Peyer's patch (tissue), 4 donors: ENCODE measurements at regions not wholly inside any gene's neighbourhood (a gene's known extent, or its start where the extent isn't known, plus 50 kb on each side); places are given as distances from the start of the nearest gene placed in this dataset.

Experiments used
- DNase-seq, 3 donors: peaks; one replicate each; pipeline ENCODE4 v3.0.0-alpha.2; 2017 to 2019
- H3K27ac ChIP-seq, 4 donors: fragments of 200-600 bp; sonication (generic); one replicate each; pipeline ENCODE4 v1.5.1; 2016 to 2019
- H3K27me3 ChIP-seq, 2 donors: fragments of 200-600 bp; sonication (generic); one replicate each; pipeline ENCODE4 v1.5.1; 2019
- H3K36me3 ChIP-seq, 3 donors: fragments of 200-600 bp; sonication (generic); one replicate each; pipeline ENCODE4 v1.5.1; 2016 to 2019
- H3K4me1 ChIP-seq, 4 donors: fragments of 200-600 bp; sonication (generic); one replicate each; pipeline ENCODE4 v1.5.1; 2016 to 2019
- H3K4me3 ChIP-seq, 4 donors: fragments of 200-600 bp; sonication (generic); 1 replicate in 3 of 4; 2 replicates in 1 of 4; pipeline ENCODE4 v1.5.1; 2016 to 2019; ENCODE audit warnings: mild to moderate bottlenecking in 1 of 4
- H3K9me3 ChIP-seq, 4 donors: fragments of 200-600 bp; sonication (generic); one replicate each; pipeline ENCODE4 v1.5.1; 2016 to 2019; ENCODE audit warnings: mild to moderate bottlenecking in 1 of 4
- CTCF ChIP-seq, 6 experiments: fragments of 450-650 bp in 4 of 6; fragments of 200-600 bp in 2 of 6; sonication (generic) in 1 of 6; IDR thresholded peaks; one replicate each; pipeline ENCODE4 v1.5.1; 2017 to 2019; ENCODE audit warnings: antibody characterized with exemption in 6 of 6, mild to moderate bottlenecking in 3 of 6, moderate library complexity in 1 of 6
- POLR2A ChIP-seq, 2 donors: fragments of 450-650 bp; IDR thresholded peaks; one replicate each; pipeline ENCODE4 v1.5.1; 2017; ENCODE audit warnings: antibody characterized with exemption in 2 of 2, mild to moderate bottlenecking in 2 of 2, moderate library complexity in 2 of 2

GRCh38 chr10:42939237-42939636 is 137.6 kb upstream of the RET start:
- Histone ChIP-seq H3K9me3 (no peaks in the 10 kb centered on the region), H3K36me3 (no peaks in the 10 kb centered on the region), H3K4me1 (no peaks in the 10 kb centered on the region), H3K4me3 (no peak overlapping the region), H3K27ac (no peak overlapping the region), H3K27me3 (peaks cover 0 to 3% of the 10 kb centered on the region in 2 donors)
- TF ChIP-seq CTCF (IDR thresholded peaks at IDR 0.05) = no peak
- no peak for TF ChIP-seq POLR2A (IDR thresholded peaks at IDR 0.05)
- DNase-seq = no peak

GRCh38 chr10:42939685-42940366 is 137.0 kb upstream of the RET start:
- no peaks in the 10 kb centered on the region for H3K9me3 ChIP-seq
- H3K27me3 ChIP-seq = no peaks in the 10 kb centered on the region
- no peak overlapping the region for H3K4me3 ChIP-seq
- TF ChIP-seq POLR2A (IDR thresholded peaks at IDR 0.05) (no peak), CTCF (IDR thresholded peaks at IDR 0.05) (no peak)
- H3K27ac ChIP-seq = no peak overlapping the region
- no peaks in the 10 kb centered on the region for H3K4me1 ChIP-seq
- DNase-seq = no peak
- H3K36me3 ChIP-seq = no peaks in the 10 kb centered on the region

DNA sequence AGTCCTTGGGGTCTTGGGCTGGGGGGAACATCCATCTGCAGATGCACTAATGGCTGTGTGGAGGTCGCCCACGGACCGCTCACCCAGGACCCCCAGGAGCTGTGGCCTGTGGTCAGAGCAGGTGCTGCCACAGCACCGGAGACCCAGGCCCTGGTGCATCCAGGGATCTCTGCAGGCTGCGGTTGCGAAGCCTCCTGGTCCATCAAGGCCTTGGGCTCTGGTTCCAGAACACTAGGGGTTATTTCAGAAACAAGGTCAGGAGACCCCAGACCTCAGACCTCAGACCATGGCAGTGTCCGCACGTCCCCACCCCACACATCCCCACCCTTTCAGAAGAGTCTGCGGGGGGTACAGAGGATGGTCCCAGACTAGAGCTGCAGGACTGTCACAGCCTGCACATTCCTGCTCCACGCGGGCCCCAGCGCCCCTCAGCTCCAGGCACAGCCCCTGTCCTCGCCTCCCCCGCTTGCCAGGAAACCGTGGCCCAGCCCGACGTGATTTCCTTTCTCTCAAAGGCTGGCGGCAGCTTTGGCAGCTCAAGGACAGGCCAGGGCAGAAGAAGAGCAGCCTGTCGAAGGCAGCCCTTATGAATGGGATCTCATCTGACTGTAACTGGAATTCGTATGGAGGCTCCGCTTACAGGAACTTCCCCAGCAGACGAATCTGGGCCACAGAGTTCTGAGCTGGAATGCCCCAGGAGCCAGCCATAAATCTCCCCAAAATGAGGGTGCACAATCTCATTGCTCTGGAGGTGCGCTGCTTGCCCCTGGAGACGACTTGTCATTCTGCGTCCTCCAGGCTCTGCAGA is 136.2 kb upstream of the RET start:
- Histone ChIP-seq H3K4me3 (no peak overlapping the region), H3K27ac (no peak overlapping the region), H3K27me3 (no peaks in the 10 kb centered on the region), H3K4me1 (no peaks in the 10 kb centered on the region), H3K9me3 (no peaks in the 10 kb centered on the region), H3K36me3 (no peaks in the 10 kb centered on the region)
- TF ChIP-seq POLR2A (IDR thresholded peaks at IDR 0.05) = no peak
- no peak for TF ChIP-seq CTCF (IDR thresholded peaks at IDR 0.05)
- DNase-seq = no peak

DNA sequence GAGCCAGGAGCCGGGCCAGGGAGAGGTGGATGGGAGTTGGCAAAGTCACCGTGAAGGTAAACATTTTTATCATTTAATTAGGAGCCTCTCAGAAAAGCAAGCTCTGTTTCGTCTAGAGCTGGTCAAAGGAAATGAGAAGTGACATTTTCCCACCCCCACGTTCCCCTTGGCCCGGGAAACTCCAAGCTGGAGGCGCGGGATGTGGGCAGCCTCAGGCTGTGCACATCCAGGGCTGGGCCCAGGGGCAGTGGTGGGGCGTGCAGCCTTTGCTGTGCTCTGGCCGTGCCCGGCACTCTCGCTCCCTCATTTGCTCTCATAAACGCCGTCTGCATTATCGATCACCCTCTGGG is 135.6 kb upstream of the RET start:
- Histone ChIP-seq H3K4me3 (no peak overlapping the region), H3K9me3 (no peaks in the 10 kb centered on the region), H3K27ac (no peak overlapping the region), H3K4me1 (no peaks in the 10 kb centered on the region), H3K36me3 (no peaks in the 10 kb centered on the region), H3K27me3 (no peaks in the 10 kb centered on the region)
- TF ChIP-seq CTCF (IDR thresholded peaks at IDR 0.05) = no peak
- no peak for DNase-seq

GRCh38 chr10:42941790-42942189 is 135.1 kb upstream of the RET start:
- Histone ChIP-seq H3K27ac (no peak overlapping the region), H3K4me3 (no peak overlapping the region), H3K27me3 (no peaks in the 10 kb centered on the region), H3K4me1 (no peaks in the 10 kb centered on the region), H3K9me3 (no peaks in the 10 kb centered on the region), H3K36me3 (no peaks in the 10 kb centered on the region)
- no peak for DNase-seq
- TF ChIP-seq CTCF (IDR thresholded peaks at IDR 0.05) (no peak), POLR2A (IDR thresholded peaks at IDR 0.05) (no peak)
